Breast epithelium (tissue), 3 donors: ENCODE measurements at regions not wholly inside any gene's neighbourhood (a gene's known extent, or its start where the extent isn't known, plus 50 kb on each side); places are given as distances from the start of the nearest gene placed in this dataset.

Experiments
- CTCF ChIP-seq, 3 donors: fragments of 450-650 bp; IDR thresholded peaks; one replicate each; pipeline ENCODE4 v1.5.1; 2016 to 2017; ENCODE audit warnings: antibody characterized with exemption in 3 of 3, mild to moderate bottlenecking in 3 of 3, moderate library complexity in 3 of 3
- POLR2A ChIP-seq: fragments of 450-650 bp; IDR thresholded peaks from one replicate; pipeline ENCODE4 v1.6.1; 2016; ENCODE audit warnings: antibody characterized with exemption, mild to moderate bottlenecking, moderate library complexity

GRCh38 chr1:56017336-56017735 is 562.0 kb downstream of the PLPP3 start:
- TF ChIP-seq POLR2A (no peak), CTCF (IDR thresholded peaks at IDR 0.05) (no peak)
